GM12872 (cell line): ENCODE measurements at regions not wholly inside any gene's neighbourhood (a gene's known extent, or its start where the extent isn't known, plus 50 kb on each side); places are given as distances from the start of the nearest gene placed in this dataset.

Experiments used
- CTCF ChIP-seq: IDR thresholded peaks from 3 replicates; pipeline ENCODE4 v1.5.1; 2011; ENCODE audit warnings: low read depth, mild to moderate bottlenecking, low read length, moderate library complexity; ENCODE audit not compliant: insufficient read depth

DNA sequence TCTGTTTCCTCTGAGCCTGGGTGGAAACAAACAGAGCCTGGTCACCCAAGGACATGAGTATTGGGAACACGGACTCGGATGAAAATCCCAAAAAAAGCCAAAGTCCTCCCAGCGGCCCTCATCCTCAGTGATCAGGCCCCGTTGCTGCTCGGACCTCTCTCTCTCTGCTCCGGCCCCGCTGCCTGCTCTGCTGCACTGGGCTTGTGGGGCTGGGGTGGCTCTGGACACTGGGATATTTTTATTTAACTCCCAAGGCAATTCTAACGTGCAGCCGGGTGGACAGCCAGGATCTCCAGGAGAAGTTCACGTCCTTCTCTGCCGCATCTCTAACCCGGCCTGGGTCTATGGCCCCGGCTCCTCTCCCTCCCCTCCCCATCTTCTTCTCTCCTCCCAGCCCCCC lies 280.9 kb upstream of the TNRC6C start:
- TF ChIP-seq CTCF = no peak

- no peak for TF ChIP-seq CTCF
Measured at GRCh38 chr17:77679589-77679988, 278.9 kb upstream of the TNRC6C start.

GRCh38 chr17:77681861-77682260 lies 276.6 kb upstream of the TNRC6C start:
- TF ChIP-seq CTCF = no peak

DNA sequence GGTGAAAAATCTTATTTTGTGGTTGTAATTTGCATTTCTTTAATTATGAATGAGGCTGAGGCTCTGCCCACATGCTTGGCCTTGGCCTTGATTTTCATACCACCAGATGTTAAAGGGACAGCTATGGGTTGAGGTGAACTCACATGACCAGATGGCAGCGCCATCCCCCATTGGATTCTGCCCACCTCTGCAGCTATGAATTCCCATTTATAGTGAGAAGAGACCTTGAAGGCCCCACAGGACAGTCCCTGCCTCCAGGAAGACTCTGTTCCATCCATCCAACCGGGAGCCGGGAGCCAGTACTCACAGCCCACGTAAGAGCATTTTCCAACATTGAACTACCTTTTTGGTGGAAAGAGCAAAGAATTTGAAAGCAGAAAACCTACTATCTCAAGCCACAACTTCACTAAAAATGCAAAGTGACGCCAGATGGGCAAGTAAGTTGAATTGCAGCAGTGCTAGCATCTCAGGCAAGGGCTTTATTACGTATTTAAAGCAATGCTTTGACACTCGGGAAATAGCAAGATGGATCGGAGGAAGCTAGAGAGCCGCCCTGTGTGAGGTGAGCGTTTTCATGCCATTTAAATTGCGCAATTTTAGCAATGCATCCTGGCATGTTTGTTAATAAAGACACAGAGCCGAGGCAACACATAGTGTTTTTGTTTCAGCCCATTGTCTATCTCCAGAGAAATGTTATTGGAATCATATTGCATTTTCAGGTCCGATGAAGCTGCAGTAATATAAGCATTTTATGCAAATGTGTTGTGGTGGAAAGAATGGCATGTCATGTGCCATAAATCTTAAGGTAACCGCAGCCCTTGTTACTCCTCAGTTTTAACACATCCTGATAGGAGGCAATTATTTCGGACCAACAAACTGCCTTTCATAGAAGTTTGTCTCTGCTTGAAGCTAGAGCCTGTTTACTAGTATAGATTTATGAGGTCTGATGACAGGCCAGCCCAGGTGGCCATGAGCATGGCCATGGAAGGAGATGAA lies 273.4 kb upstream of the TNRC6C start:
- no peak for TF ChIP-seq CTCF

DNA sequence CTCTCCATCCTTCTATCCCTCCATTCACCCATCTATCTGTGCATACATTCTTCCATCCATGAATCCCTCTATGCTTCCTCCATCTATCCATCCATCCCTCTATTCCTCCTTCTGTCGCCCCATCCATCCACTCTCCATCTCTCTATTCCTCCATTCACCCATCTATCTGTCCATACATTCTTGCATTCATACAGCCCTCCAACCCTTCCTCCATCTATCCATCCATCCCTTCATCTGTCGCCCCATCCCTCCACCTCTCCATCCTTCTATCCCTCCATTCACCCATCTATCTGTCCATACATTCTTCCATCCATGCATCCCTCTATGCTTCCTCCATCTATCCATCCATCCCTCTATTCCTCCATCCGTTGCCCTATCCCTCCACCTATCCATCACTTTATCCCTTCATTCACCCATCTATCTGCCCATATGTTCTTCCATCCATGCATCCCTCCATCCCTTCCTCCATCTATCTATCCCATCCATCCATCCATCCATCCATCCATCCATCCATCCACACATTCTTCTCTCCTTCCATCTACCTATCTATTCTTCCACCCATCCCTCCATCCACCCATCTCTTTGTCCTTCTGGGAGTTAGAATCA lies 272.5 kb upstream of the TNRC6C start:
- no peak for TF ChIP-seq CTCF

- no peak for TF ChIP-seq CTCF
Measured at GRCh38 chr17:77686903-77687302, 271.6 kb upstream of the TNRC6C start.

DNA sequence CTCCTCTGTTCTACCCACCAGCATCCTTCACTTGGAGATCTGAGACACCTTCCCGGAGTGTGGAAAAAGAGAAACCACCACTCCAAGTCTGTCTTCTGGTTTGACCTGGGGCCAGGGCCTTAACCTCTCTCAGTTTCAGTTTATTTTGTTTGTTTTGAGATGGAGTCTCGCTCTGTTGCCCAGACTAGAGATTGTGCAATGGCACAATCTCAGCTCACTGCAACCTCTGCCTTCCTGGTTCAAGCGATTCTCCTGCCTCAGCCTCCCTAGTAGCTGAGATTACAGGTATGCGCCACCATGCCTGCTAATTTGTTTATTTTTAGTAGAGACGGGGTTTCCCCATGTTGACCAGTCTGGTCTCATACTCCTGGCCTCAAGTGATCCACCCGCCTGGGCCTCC lies 271.1 kb upstream of the TNRC6C start:
- TF ChIP-seq CTCF = no peak
